ENCODE measurements at regions not wholly inside any gene's neighbourhood (a gene's known extent, or its start where the extent isn't known, plus 50 kb on each side); places are given as distances from the start of the nearest gene placed in this dataset.

DNA sequence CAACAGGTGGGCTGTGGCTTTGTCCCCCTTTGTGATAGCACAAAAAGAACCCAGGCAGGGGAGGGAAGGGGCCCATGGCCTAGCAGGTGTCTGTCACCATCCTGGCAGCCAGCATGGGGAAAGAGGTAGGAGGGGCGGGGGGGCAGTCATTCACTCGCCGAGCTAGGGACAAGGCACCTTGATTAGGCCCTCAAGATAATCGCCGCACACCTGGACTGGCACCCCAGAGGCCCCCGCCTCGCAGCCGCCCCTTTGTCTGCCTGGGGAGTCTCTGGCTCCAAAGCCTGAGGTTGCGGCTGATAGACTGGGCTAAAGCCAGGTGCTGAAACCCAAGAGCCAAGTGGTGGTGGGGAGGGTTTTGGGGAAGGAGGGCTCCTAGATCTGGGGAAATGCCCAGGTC is 151.2 kb upstream of the PCBD1 start:
- TF ChIP-seq, protein P1, sequence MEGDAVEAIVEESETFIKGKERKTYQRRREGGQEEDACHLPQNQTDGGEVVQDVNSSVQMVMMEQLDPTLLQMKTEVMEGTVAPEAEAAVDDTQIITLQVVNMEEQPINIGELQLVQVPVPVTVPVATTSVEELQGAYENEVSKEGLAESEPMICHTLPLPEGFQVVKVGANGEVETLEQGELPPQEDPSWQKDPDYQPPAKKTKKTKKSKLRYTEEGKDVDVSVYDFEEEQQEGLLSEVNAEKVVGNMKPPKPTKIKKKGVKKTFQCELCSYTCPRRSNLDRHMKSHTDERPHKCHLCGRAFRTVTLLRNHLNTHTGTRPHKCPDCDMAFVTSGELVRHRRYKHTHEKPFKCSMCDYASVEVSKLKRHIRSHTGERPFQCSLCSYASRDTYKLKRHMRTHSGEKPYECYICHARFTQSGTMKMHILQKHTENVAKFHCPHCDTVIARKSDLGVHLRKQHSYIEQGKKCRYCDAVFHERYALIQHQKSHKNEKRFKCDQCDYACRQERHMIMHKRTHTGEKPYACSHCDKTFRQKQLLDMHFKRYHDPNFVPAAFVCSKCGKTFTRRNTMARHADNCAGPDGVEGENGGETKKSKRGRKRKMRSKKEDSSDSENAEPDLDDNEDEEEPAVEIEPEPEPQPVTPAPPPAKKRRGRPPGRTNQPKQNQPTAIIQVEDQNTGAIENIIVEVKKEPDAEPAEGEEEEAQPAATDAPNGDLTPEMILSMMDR (IDR thresholded peaks at IDR 0.05; ENCODE audit: low read length), result no peak
- TF ChIP-seq EZH2 (IDR thresholded peaks at IDR 0.05; ENCODE audit: borderline replicate concordance, low read length), result no peak
